Hematopoietic multipotent progenitor cell treated with erythropoietin and hydrocortisone succinate and interleukin-3 and kit ligand, for 4 days (in vitro differentiated cells): ENCODE measurements at regions not wholly inside any gene's neighbourhood (a gene's known extent, or its start where the extent isn't known, plus 50 kb on each side); places are given as distances from the start of the nearest gene placed in this dataset.

Experiments
- DNase-seq: peaks from one replicate; pipeline ENCODE4 v3.0.0-alpha.2; 2015

DNA sequence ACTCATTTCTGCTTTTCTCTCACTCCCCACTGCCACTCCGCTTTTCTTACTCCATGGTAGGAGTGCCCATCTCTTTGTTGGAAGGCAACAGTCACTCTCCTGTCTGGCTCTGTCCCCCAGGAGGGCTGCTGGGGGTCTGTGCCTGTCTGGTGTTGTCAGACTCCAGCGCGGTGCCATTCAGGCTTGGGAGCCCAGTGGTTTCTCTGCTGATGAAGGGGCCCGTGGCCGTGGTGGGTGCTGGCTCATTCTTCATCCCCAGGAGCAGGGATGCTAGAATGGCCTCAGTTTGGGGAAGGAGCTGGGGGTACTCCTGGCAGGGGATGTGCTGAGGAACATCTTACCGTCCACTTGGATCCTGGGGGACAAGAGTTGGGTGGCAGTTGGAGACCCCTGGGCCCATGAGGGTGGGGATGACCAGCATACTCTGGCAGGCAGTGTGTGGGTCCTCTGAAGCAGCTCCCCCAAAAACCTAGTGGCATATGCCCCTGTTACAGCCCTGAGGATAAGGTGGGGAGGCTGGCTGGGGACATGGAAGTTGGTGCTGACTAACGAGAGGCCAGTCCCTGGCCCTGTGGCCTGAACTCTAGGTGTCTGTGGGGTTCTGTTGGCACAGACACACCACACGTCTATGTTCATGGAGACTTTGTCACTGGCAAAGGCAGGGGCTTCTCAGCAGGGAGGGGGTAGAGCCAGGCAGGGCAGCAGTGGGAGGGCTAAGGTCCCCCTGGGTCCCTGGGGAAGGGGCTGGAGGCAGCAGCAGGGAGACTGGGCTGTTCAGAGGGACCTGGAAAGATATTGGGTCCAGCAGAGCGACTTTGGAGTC is 102.8 kb upstream of the RET start:
- DNase-seq, result no peak

DNA sequence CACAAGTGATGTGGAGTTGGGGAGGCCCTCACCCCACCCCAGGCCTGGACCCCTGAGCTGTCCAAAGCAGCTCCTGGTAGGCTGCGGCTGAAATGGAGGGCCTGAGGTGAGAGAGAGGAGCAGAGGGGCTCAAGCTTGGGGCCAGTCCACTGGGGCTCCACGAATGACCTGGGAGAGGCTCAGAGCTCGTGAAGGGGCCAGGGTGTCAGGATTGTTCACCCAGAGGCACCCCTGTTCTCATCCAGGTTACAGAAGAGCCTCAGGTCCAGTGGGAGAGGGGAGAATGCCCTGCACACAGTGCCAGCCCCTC is 102.2 kb upstream of the RET start:
- DNase-seq, result no peak

DNA sequence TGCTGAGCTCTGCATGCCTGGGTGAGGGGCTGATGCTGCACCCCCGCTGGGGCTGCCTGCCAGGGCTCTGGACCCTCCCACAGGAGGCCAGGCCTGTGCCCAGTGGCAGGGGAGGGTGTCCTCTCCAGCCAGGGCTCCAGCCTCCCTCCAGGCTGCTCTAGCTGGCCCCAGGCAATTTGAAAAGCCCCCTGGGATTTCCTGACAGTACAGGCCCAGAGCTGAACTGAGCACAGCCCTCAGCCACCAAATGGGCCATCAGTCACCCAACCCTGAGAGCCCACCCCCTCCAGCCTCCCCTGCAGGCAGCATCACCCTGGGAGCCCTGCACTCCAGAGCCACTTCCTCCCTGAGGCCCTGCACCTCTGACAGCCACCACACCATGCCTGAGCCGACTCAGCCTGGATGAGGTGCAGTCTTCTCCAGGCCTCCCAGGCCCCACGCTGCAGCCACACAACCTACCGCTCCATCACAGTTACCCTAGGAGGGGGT is 101.8 kb upstream of the RET start:
- DNase-seq, result no peak

GRCh38 chr10:42975558-42976340 is 101.1 kb upstream of the RET start:
- no peak for DNase-seq

GRCh38 chr10:42976351-42977031 is 100.4 kb upstream of the RET start:
- no peak for DNase-seq

- no peak for DNase-seq
Measured at GRCh38 chr10:42977032-42977416, 99.8 kb upstream of the RET start.

- DNase-seq, result peak; percentile 54
Measured at GRCh38 chr10:42979181-42979580, 97.7 kb upstream of the RET start.

DNA sequence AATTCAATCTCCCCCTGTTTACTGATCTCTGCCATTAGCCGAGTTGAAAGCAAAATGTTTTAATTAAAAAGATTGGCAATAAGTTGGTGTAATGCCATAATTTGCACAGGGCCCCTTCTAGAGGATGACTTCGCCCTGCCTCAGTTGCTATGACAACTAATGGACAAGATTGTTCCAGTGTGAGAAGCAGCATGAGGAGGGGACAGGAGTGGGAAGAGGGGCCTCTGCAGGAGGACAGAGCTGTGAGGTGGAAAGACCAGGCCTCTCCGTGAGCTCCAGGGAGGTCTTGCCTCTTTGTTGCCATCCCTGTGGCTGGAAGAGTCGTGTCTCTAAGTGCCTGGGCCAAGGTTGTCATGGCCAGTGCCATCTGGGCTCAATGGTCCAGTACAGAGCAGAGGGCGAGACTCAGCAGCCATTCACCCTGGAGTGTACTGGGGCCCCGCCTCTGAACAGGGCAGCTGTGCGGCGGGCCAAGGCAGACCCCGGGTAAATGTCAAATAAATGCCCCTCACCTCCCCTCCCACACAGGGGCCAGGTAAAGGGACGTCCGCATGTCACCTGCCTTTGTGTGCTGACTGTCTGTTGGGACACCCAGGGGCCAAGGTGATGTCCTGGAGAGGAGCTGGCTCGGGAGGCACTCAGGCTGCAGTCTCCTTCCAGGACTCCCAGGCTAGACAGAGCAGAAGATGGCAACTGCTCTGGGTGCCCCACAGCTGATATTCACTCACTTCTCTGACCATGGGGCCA is 97.0 kb upstream of the RET start:
- no peak for DNase-seq

DNA sequence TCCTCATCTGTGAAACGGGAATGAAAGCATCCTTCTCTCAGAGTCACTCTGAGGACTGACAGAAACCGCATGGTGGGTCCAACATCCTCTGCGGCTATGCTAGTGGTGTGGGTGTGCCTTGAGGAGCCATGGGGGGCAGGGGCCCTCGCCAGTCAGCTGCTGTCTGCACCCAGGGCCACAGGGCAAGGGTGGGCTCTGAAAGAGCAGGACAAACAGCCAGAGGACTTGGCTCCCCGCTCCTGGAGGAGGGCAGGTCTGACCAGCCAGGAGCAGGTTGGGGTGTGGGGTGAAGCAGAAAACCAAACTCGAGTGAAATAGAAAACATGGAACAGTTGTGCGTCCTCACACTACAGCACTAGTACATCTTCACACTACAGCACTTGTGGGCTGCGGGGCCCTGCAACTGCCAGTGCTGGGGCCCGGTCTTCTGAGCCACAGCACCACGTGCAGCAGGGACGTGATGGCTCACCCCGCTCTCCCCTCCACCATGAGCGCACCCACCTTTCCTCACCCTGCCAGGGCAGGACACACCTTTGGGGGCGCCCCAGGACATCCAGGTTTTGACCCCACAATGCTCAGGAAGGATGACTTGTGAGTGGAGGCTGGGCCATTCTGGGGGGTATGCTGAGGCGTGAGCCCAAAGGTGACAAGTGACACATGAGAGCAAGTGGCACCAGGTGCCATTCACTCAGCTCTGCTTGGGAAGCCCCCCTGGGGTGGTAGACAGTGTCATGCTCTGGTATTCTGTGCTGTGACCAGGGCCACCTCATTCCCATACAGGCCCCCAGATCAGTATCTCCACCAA is 96.1 kb upstream of the RET start:
- no peak for DNase-seq

GRCh38 chr10:42981358-42982236 is 95.3 kb upstream of the RET start:
- DNase-seq, result no peak

DNA sequence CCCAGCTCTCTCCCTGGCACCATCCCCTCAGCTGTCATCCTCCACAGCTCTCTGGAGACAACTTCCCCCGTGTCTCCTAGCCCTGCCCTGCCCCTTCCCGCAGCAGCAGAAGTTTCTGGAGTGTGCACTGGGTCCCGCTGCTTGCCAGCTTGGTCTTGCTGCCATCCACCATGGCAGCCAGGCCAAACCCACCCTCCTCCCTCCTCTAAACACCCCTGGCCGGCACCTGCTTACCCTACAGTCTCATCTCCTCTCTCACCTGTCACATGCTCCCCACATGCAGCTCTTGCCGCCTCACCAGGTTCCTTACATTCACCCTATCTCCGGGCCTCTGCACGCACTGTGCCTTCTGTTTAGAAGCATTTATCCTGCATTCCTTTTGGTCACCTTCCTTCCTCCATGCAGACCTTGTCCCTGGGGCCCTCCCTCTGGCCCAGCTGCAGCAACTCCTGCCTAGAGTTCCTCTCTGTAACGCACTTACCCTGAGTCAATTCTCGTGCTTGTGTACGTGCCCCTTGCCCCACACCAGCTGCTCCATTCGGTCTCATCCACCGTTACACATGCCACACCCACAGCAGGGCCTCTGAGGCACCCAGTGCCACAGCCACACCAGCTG is 93.9 kb upstream of the RET start:
- DNase-seq, result no peak

GRCh38 chr10:42983591-42983990 is 93.3 kb upstream of the RET start:
- DNase-seq, result no peak

GRCh38 chr10:42984035-42984610 is 92.7 kb upstream of the RET start:
- DNase-seq, result no peak

GRCh38 chr10:42984761-42985325 is 92.0 kb upstream of the RET start:
- DNase-seq, result no peak

GRCh38 chr10:42985436-42986316 is 91.2 kb upstream of the RET start:
- DNase-seq, result no peak

- DNase-seq, result no peak
Measured at GRCh38 chr10:42986633-42987032, 90.2 kb upstream of the RET start.

GRCh38 chr10:42987121-42987541 is 89.7 kb upstream of the RET start:
- peak; percentile 22 for DNase-seq

DNA sequence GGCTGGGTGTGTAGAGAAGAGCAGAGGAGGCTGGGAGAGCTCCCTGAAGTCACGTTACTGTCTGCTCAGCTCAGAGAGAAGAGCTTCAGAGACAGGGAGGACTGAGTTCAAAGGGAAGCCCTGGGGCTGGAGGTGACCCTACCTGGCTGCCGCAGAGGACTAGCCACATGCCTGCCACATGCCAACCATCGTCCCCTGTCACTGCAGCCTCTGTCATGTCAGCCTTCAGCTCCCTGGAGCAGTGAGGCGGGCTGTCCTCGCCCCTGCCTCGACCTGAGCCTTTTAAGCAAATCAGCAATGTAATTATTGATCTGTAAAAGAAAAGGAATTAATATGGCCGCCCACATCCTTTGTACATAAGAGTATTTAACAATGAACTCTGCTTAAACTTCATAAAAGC is 89.3 kb upstream of the RET start:
- no peak for DNase-seq

GRCh38 chr10:42988069-42988468 is 88.8 kb upstream of the RET start:
- no peak for DNase-seq
